MM.1S (cell line): ENCODE measurements at regions not wholly inside any gene's neighbourhood (a gene's known extent, or its start where the extent isn't known, plus 50 kb on each side); places are given as distances from the start of the nearest gene placed in this dataset.

ENCODE experiments used
- DNase-seq: peaks from one replicate; pipeline ENCODE4 v3.0.0-alpha.2; 2015
- H2AFZ ChIP-seq: fragments of 300-600 bp; sonication (generic); 2 replicates; pipeline ENCODE4 v1.6.0; 2016; ENCODE audit warnings: antibody characterized with exemption, low read length
- H3F3A ChIP-seq: fragments of 300-600 bp; sonication (generic); 2 replicates; pipeline ENCODE4 v1.6.1; 2016; ENCODE audit warnings: mild to moderate bottlenecking, antibody characterized with exemption, low read length, moderate library complexity, mixed read lengths; ENCODE audit not compliant: insufficient read depth
- H3K27ac ChIP-seq: fragments of 300-600 bp; sonication (generic); 2 replicates; pipeline ENCODE4 v1.5.1; 2016; ENCODE audit warnings: mild to moderate bottlenecking, low read length
- H3K27me3 ChIP-seq: fragments of 300-600 bp; sonication (generic); replicated peaks from 2 replicates; pipeline ENCODE4 v1.6.0; 2016; ENCODE audit warnings: low read length; ENCODE audit not compliant: insufficient read depth
- H3K36me3 ChIP-seq: fragments of 300-600 bp; sonication (generic); replicated peaks from 2 replicates; pipeline ENCODE4 v1.6.1; 2016; ENCODE audit warnings: mild to moderate bottlenecking, low read length, mixed read lengths; ENCODE audit not compliant: insufficient read depth
- H3K4me1 ChIP-seq: fragments of 300-600 bp; sonication (generic); 2 replicates; pipeline ENCODE4 v1.6.1; 2016; ENCODE audit warnings: low read length, mixed read lengths
- H3K4me2 ChIP-seq: fragments of 300-600 bp; sonication (generic); 2 replicates; pipeline ENCODE4 v1.6.0; 2016; ENCODE audit warnings: low read depth, low read length
- H3K4me3 ChIP-seq: fragments of 300-600 bp; sonication (generic); 2 replicates; pipeline ENCODE4 v1.5.1; 2016; ENCODE audit warnings: low read length, mixed read lengths
- H3K79me2 ChIP-seq: fragments of 300-600 bp; sonication (generic); 2 replicates; pipeline ENCODE4 v1.6.1; 2016; ENCODE audit warnings: mixed run types, low read length, mixed read lengths
- H3K9ac ChIP-seq: fragments of 300-600 bp; sonication (generic); 2 replicates; pipeline ENCODE4 v1.6.1; 2016; ENCODE audit warnings: low read length, mixed read lengths
- H3K9me2 ChIP-seq: fragments of 300-600 bp; sonication (generic); replicated peaks from 2 replicates; pipeline ENCODE4 v1.6.1; 2016; ENCODE audit warnings: mild to moderate bottlenecking, low read length, mixed read lengths; ENCODE audit not compliant: insufficient read depth
- H3K9me3 ChIP-seq: fragments of 300-600 bp; sonication (generic); replicated peaks from 2 replicates; pipeline ENCODE4 v1.6.1; 2016; ENCODE audit warnings: mild to moderate bottlenecking, low read length, mixed read lengths; ENCODE audit not compliant: insufficient read depth
- H4K20me1 ChIP-seq: fragments of 300-600 bp; sonication (generic); 2 replicates; pipeline ENCODE4 v1.6.1; 2016; ENCODE audit warnings: mild to moderate bottlenecking, low read length, moderate library complexity, mixed read lengths; ENCODE audit not compliant: insufficient read depth
- CTCF ChIP-seq: fragments of 300-600 bp; sonication (generic); IDR thresholded peaks from 2 replicates; pipeline ENCODE4 v1.5.1; 2016; ENCODE audit warnings: antibody characterized with exemption, low read length, mixed read lengths
- EZH2 ChIP-seq: fragments of 300-600 bp; sonication (generic); optimal IDR thresholded peaks from 2 replicates; pipeline ENCODE3; 2017; ENCODE audit warnings: low read depth, mild to moderate bottlenecking, antibody characterized with exemption, low read length, mixed read lengths
- EZH2phosphoT487 ChIP-seq: fragments of 300-600 bp; sonication (generic); IDR thresholded peaks from 2 replicates; pipeline ENCODE4 v1.6.1; 2018; ENCODE audit warnings: antibody characterized with exemption, low read length

- Histone ChIP-seq H4K20me1 (no peaks in the 10 kb centered on the region), H3K9ac (no peak overlapping the region), H3K27me3 (no peaks in the 10 kb centered on the region), H3K4me1 (no peaks in the 10 kb centered on the region), H2AFZ (no peak overlapping the region), H3K9me3 (no peaks in the 10 kb centered on the region), H3K9me2 (no peaks in the 10 kb centered on the region), H3K79me2 (no peaks in the 10 kb centered on the region), H3K36me3 (no peaks in the 10 kb centered on the region), H3K27ac (no peak overlapping the region), H3K4me2 (no peak overlapping the region), H3K4me3 (no peak overlapping the region), H3F3A (no peaks in the 10 kb centered on the region)
- DNase-seq, result no peak
- no peak for TF ChIP-seq CTCF
- no peak for TF ChIP-seq EZH2
- TF ChIP-seq EZH2phosphoT487, result no peak
These were observed 63.7 kb upstream of the SIAH1 start for GRCh38 chr16:48448841-48449481.

- TF ChIP-seq CTCF (no peak), EZH2phosphoT487 (no peak), EZH2 (no peak)
- Histone ChIP-seq H3K36me3 (no peaks in the 10 kb centered on the region), H3K79me2 (no peaks in the 10 kb centered on the region), H3K4me1 (no peaks in the 10 kb centered on the region), H3K9ac (no peak overlapping the region), H3K9me2 (no peaks in the 10 kb centered on the region), H3K4me2 (no peak overlapping the region), H3F3A (no peaks in the 10 kb centered on the region), H3K9me3 (no peaks in the 10 kb centered on the region), H3K4me3 (no peak overlapping the region), H3K27ac (no peak overlapping the region), H3K27me3 (no peaks in the 10 kb centered on the region), H2AFZ (no peak overlapping the region), H4K20me1 (no peaks in the 10 kb centered on the region)
- no peak for DNase-seq
These were observed 62.8 kb upstream of the SIAH1 start for GRCh38 chr16:48447940-48448536.

GRCh38 chr16:48447428-48447827, 62.2 kb upstream of the SIAH1 start:
- Histone ChIP-seq H4K20me1 (no peaks in the 10 kb centered on the region), H3K4me2 (no peak overlapping the region), H3K9ac (no peak overlapping the region), H2AFZ (no peak overlapping the region), H3K27me3 (no peaks in the 10 kb centered on the region), H3K4me3 (no peak overlapping the region), H3K4me1 (no peaks in the 10 kb centered on the region), H3K79me2 (no peaks in the 10 kb centered on the region), H3K27ac (no peak overlapping the region), H3K9me2 (no peaks in the 10 kb centered on the region), H3K9me3 (no peaks in the 10 kb centered on the region), H3F3A (no peaks in the 10 kb centered on the region), H3K36me3 (no peaks in the 10 kb centered on the region)
- TF ChIP-seq EZH2phosphoT487 (no peak), EZH2 (no peak), CTCF (no peak)
- DNase-seq, result no peak
